Muscle layer of duodenum (tissue), 2 donors: ENCODE measurements at regions not wholly inside any gene's neighbourhood (a gene's known extent, or its start where the extent isn't known, plus 50 kb on each side); places are given as distances from the start of the nearest gene placed in this dataset.
"Not testable (repeated sequence)": the region's sequence is repeated elsewhere in the genome, so short reads cannot be mapped to it uniquely, and the experiment has no call there.

ENCODE experiments used
- H3K27ac ChIP-seq: one replicate; pipeline ENCODE4 v1.7.0; 2013; ENCODE audit warnings: mild to moderate bottlenecking, low read length
- H3K27me3 ChIP-seq: one replicate; pipeline ENCODE4 v1.7.0; 2013; ENCODE audit warnings: low read depth, mild to moderate bottlenecking, control low read depth, low read length
- H3K36me3 ChIP-seq, 2 donors: one replicate each; pipeline ENCODE4 v1.7.0; 2013; ENCODE audit warnings: low read length in 2 of 2, control low read depth in 1 of 2, mild to moderate bottlenecking in 1 of 2; ENCODE audit not compliant: insufficient read depth in 2 of 2, control insufficient read depth in 1 of 2
- H3K4me1 ChIP-seq, 2 donors: one replicate each; pipeline ENCODE4 v1.7.0; 2013; ENCODE audit warnings: low read length in 2 of 2, mild to moderate bottlenecking in 2 of 2, control low read depth in 1 of 2, moderate library complexity in 1 of 2; ENCODE audit not compliant: insufficient read depth in 2 of 2, control insufficient read depth in 1 of 2
- H3K4me3 ChIP-seq, 2 donors: one replicate each; pipeline ENCODE4 v1.7.0; 2013; ENCODE audit warnings: low read length in 2 of 2, low read depth in 1 of 2, mild to moderate bottlenecking in 1 of 2
- H3K9me3 ChIP-seq, 2 donors: one replicate each; pipeline ENCODE4 v1.7.0; 2013; ENCODE audit warnings: low read length in 2 of 2, control low read depth in 1 of 2, mild to moderate bottlenecking in 1 of 2; ENCODE audit not compliant: control insufficient read depth in 1 of 2
- donor health status: healthy.

GRCh38 chr3:151675858-151676615, 57.7 kb upstream of the AADACL2 start:
- no peaks in the 10 kb centered on the region for H3K27me3 ChIP-seq
- H3K9me3 ChIP-seq = peaks cover 0 to 4% of the 10 kb centered on the region in 2 donors
- no peak overlapping the region for H3K27ac ChIP-seq
- H3K4me3 ChIP-seq = no peak overlapping the region
- no peaks in the 10 kb centered on the region for H3K36me3 ChIP-seq
- H3K4me1 ChIP-seq = no peaks in the 10 kb centered on the region

- H3K4me3 ChIP-seq = no peak overlapping the region
- no peaks in the 10 kb centered on the region for H3K36me3 ChIP-seq
- H3K9me3 ChIP-seq = peaks cover 0 to 10% of the 10 kb centered on the region in 2 donors
- no peak overlapping the region for H3K27ac ChIP-seq
- no peaks in the 10 kb centered on the region for H3K4me1 ChIP-seq
- no peaks in the 10 kb centered on the region for H3K27me3 ChIP-seq
Observed at GRCh38 chr3:151673974-151674373, 59.8 kb upstream of the AADACL2 start.

- not testable (repeated sequence) for H3K4me3 ChIP-seq, H3K4me1 ChIP-seq, H3K27me3 ChIP-seq, H3K27ac ChIP-seq, H3K36me3 ChIP-seq
- peaks cover 0 to 10% of the 10 kb centered on the region in 2 donors for H3K9me3 ChIP-seq
Observed at GRCh38 chr3:151667762-151668161, 66.0 kb upstream of the AADACL2 start.

GRCh38 chr3:151660885-151661284, 72.8 kb upstream of the AADACL2 start:
- Histone ChIP-seq H3K27me3 (no peaks in the 10 kb centered on the region), H3K4me3 (no peak overlapping the region), H3K36me3 (no peaks in the 10 kb centered on the region), H3K27ac (no peak overlapping the region), H3K9me3 (no peaks in the 10 kb centered on the region), H3K4me1 (no peaks in the 10 kb centered on the region)

GRCh38 chr3:151644986-151645385, 88.7 kb upstream of the AADACL2 start:
- Histone ChIP-seq H3K27ac (no peak overlapping the region), H3K4me1 (no peaks in the 10 kb centered on the region), H3K9me3 (no peaks in the 10 kb centered on the region), H3K36me3 (no peaks in the 10 kb centered on the region), H3K27me3 (no peaks in the 10 kb centered on the region), H3K4me3 (no peak overlapping the region)

GRCh38 chr3:151644020-151644620, 89.6 kb upstream of the AADACL2 start:
- no peak overlapping the region for H3K4me3 ChIP-seq
- no peak overlapping the region for H3K27ac ChIP-seq
- H3K9me3 ChIP-seq = no peaks in the 10 kb centered on the region

GRCh38 chr3:151639418-151639740, 94.3 kb upstream of the AADACL2 start:
- no peak overlapping the region for H3K4me3 ChIP-seq
- H3K4me1 ChIP-seq = no peaks in the 10 kb centered on the region
- no peaks in the 10 kb centered on the region for H3K36me3 ChIP-seq
- no peaks in the 10 kb centered on the region for H3K9me3 ChIP-seq
- H3K27ac ChIP-seq = no peak overlapping the region
- no peaks in the 10 kb centered on the region for H3K27me3 ChIP-seq

More at GRCh38 chr3:151644020-151644620, 89.6 kb upstream of the AADACL2 start:
- Histone ChIP-seq H3K4me1 (no peaks in the 10 kb centered on the region), H3K27me3 (no peaks in the 10 kb centered on the region), H3K36me3 (no peaks in the 10 kb centered on the region)

GRCh38 chr3:151638555-151639417, 94.9 kb upstream of the AADACL2 start:
- H3K9me3 ChIP-seq = no peaks in the 10 kb centered on the region
- no peaks in the 10 kb centered on the region for H3K27me3 ChIP-seq
- H3K4me1 ChIP-seq = no peaks in the 10 kb centered on the region
- no peaks in the 10 kb centered on the region for H3K36me3 ChIP-seq
- H3K4me3 ChIP-seq = no peak overlapping the region
- no peak overlapping the region for H3K27ac ChIP-seq

- H3K4me1 ChIP-seq = no peaks in the 10 kb centered on the region
- H3K36me3 ChIP-seq = no peaks in the 10 kb centered on the region
- H3K27me3 ChIP-seq = no peaks in the 10 kb centered on the region
- H3K27ac ChIP-seq = no peak overlapping the region
- H3K9me3 ChIP-seq = no peaks in the 10 kb centered on the region
- no peak overlapping the region for H3K4me3 ChIP-seq
Observed at GRCh38 chr3:151635905-151636304, 97.8 kb upstream of the AADACL2 start.

GRCh38 chr3:151631946-151632345, 101.8 kb upstream of the AADACL2 start:
- Histone ChIP-seq H3K9me3 (no peaks in the 10 kb centered on the region), H3K27ac (no peak overlapping the region), H3K27me3 (no peaks in the 10 kb centered on the region), H3K4me1 (no peaks in the 10 kb centered on the region), H3K36me3 (no peaks in the 10 kb centered on the region), H3K4me3 (no peak overlapping the region)

GRCh38 chr3:151630938-151631441, 102.7 kb upstream of the AADACL2 start:
- H3K27ac ChIP-seq = no peak overlapping the region
- no peaks in the 10 kb centered on the region for H3K36me3 ChIP-seq
- no peaks in the 10 kb centered on the region for H3K4me1 ChIP-seq
- no peak overlapping the region for H3K4me3 ChIP-seq
- H3K9me3 ChIP-seq = no peaks in the 10 kb centered on the region
- no peaks in the 10 kb centered on the region for H3K27me3 ChIP-seq
